H1 (cell line): ENCODE measurements at regions not wholly inside any gene's neighbourhood (a gene's known extent, or its start where the extent isn't known, plus 50 kb on each side); places are given as distances from the start of the nearest gene placed in this dataset.

ENCODE experiments used
- CTCF ChIA-PET: fragments of 300-600 bp; sonication (Branson Sonifier 250); formaldehyde crosslinking; loops from one replicate; lab custom pipeline; 2021; ENCODE audit not compliant: partially characterized antibody; lab: Charles Lee
- POLR2A ChIA-PET: fragments of 300-600 bp; sonication (Branson Sonifier 250); formaldehyde crosslinking; loops from one replicate; lab custom pipeline; 2021; ENCODE audit warnings: inconsistent platforms; ENCODE audit not compliant: partially characterized antibody; lab: Charles Lee
- DNase-seq, 2 experiments: peaks; one replicate each; pipeline versions ENCODE4 v3.0.0 to v3.0.0-alpha.2; 2010 to 2022; ENCODE audit warnings: low spot score in 2 of 2, low read depth in 1 of 2, mixed read lengths in 1 of 2
- FAIRE-seq: peaks from 2 replicates; lab custom pipeline; 2011; peaks lifted over from hg19 to GRCh38; lab: Jason Lieb, UNC
- H2AFZ ChIP-seq: 2 replicates; pipeline ENCODE4 v1.8.1; 2012; ENCODE audit warnings: low read length, inconsistent platforms
- H2AK5ac ChIP-seq: 2 replicates; pipeline ENCODE4 v1.6.1; 2013; ENCODE audit warnings: low read depth, low read length
- H2BK120ac ChIP-seq: replicated peaks from 2 replicates; pipeline ENCODE3; 2013; ENCODE audit warnings: low read depth, low read length, inconsistent platforms
- H2BK12ac ChIP-seq: 2 replicates; pipeline ENCODE4 v1.6.1; 2013; ENCODE audit warnings: low read depth, low read length
- H2BK15ac ChIP-seq: 2 replicates; pipeline ENCODE4 v1.6.1; 2013; ENCODE audit warnings: low read length
- H2BK20ac ChIP-seq: 2 replicates; pipeline ENCODE4 v1.6.1; 2013; ENCODE audit warnings: low read length
- H2BK5ac ChIP-seq: 2 replicates; pipeline ENCODE4 v1.6.1; 2013; ENCODE audit warnings: low read depth, low read length
- H3K14ac ChIP-seq: 2 replicates; pipeline ENCODE4 v1.6.1; 2013; ENCODE audit warnings: inconsistent platforms; ENCODE audit not compliant: insufficient read length
- H3K18ac ChIP-seq: 2 replicates; pipeline ENCODE4 v1.6.1; 2013; ENCODE audit warnings: low read length; ENCODE audit errors: extremely low read depth
- H3K23ac ChIP-seq: 2 replicates; pipeline ENCODE4 v1.6.1; 2013; ENCODE audit warnings: inconsistent platforms; ENCODE audit not compliant: insufficient read length
- H3K23me2 ChIP-seq: 2 replicates; pipeline ENCODE4 v1.6.1; 2013; ENCODE audit warnings: low read depth, low read length
- H3K27ac ChIP-seq: 2 replicates; pipeline ENCODE4 v1.6.1; 2011; ENCODE audit warnings: low read depth, low read length, inconsistent platforms
- H3K27me3 ChIP-seq, 4 experiments: replicated peaks in 1 of 4; 1 replicate in 1 of 4; 2 replicates in 3 of 4; pipeline versions ENCODE4 v1.6.1 to v1.8.1; 2011 to 2013; ENCODE audit warnings: low read length in 3 of 4, mild to moderate bottlenecking in 3 of 4, inconsistent platforms in 2 of 4, mixed read lengths in 2 of 4, moderate library complexity in 1 of 4; ENCODE audit not compliant: control insufficient read depth in 3 of 4, insufficient read depth in 3 of 4; ENCODE audit errors: extremely low read depth in 1 of 4
- H3K36me3 ChIP-seq, 4 experiments: 2 replicates each; pipeline versions ENCODE4 v1.6.1 to v1.8.1; 2011 to 2013; ENCODE audit warnings: mild to moderate bottlenecking in 4 of 4, low read length in 3 of 4, moderate library complexity in 2 of 4, control low read depth in 1 of 4, inconsistent platforms in 1 of 4; ENCODE audit not compliant: insufficient read depth in 4 of 4, control insufficient read depth in 2 of 4
- H3K4ac ChIP-seq: replicated peaks from 2 replicates; pipeline ENCODE3; 2013; ENCODE audit warnings: low read length, low read depth, mixed read lengths, inconsistent platforms; ENCODE audit not compliant: insufficient read length
- H3K4me1 ChIP-seq, 4 experiments: replicated peaks in 1 of 4; 1 replicate in 1 of 4; 2 replicates in 3 of 4; pipeline versions ENCODE4 v1.6.1 to v1.8.1; 2011 to 2013; ENCODE audit warnings: low read length in 3 of 4, inconsistent platforms in 2 of 4, mixed read lengths in 1 of 4; ENCODE audit not compliant: insufficient read depth in 4 of 4, control insufficient read depth in 3 of 4
- H3K4me2 ChIP-seq, 2 experiments: 2 replicates each; pipeline versions ENCODE4 v1.6.1 to v1.8.1; 2011 to 2013; ENCODE audit warnings: low read depth in 2 of 2, low read length in 2 of 2, control low read depth in 1 of 2, inconsistent platforms in 1 of 2, mild to moderate bottlenecking in 1 of 2; ENCODE audit not compliant: insufficient read depth in 1 of 2
- H3K4me3 ChIP-seq, 4 experiments: fragments of 200-600, 300-600 bp in 1 of 4; sonication (generic), shearing (Covaris generic), sonication (Bioruptor Twin) in 1 of 4; 2 replicates each; pipeline versions ENCODE4 v1.5.1 to v1.8.1; 2011 to 2016; ENCODE audit warnings: low read length in 4 of 4, low read depth in 3 of 4, control low read depth in 2 of 4, inconsistent platforms in 2 of 4, mild to moderate bottlenecking in 2 of 4, mixed read lengths in 1 of 4, moderate library complexity in 1 of 4; ENCODE audit not compliant: insufficient read depth in 2 of 4; ENCODE audit errors: extremely low read depth in 1 of 4
- H3K56ac ChIP-seq: replicated peaks from 2 replicates; pipeline ENCODE3; 2013; ENCODE audit warnings: low read depth, mild to moderate bottlenecking, mixed read lengths, low read length, inconsistent platforms; ENCODE audit not compliant: insufficient read length
- H3K79me1 ChIP-seq: 2 replicates; pipeline ENCODE4 v1.6.1; 2013; ENCODE audit warnings: low read depth, low read length, control low read depth
- H3K79me2 ChIP-seq, 2 experiments: 2 replicates each; pipeline versions ENCODE4 v1.6.1 to v1.8.1; 2012 to 2013; ENCODE audit warnings: low read length in 2 of 2, mild to moderate bottlenecking in 2 of 2, inconsistent platforms in 1 of 2; ENCODE audit not compliant: insufficient read depth in 2 of 2, control insufficient read depth in 1 of 2
- H3K9ac ChIP-seq, 4 experiments: replicated peaks in 1 of 4; 1 replicate in 1 of 4; 2 replicates in 3 of 4; pipeline versions ENCODE4 v1.6.1 to v1.8.1; 2011 to 2013; ENCODE audit warnings: low read depth in 3 of 4, low read length in 3 of 4, control low read depth in 2 of 4, mild to moderate bottlenecking in 2 of 4, moderate library complexity in 2 of 4, inconsistent platforms in 1 of 4; ENCODE audit errors: extremely low read depth in 1 of 4
- H3K9me3 ChIP-seq, 2 experiments: 2 replicates each; pipeline versions ENCODE4 v1.6.1 to v1.8.1; 2012 to 2013; ENCODE audit warnings: mild to moderate bottlenecking in 2 of 2, moderate library complexity in 2 of 2, control low read depth in 1 of 2, inconsistent platforms in 1 of 2, low read depth in 1 of 2, low read length in 1 of 2, mixed read lengths in 1 of 2; ENCODE audit not compliant: insufficient read depth in 2 of 2
- H4K20me1 ChIP-seq, 2 experiments: replicated peaks in 1 of 2; 2 replicates each; pipeline versions ENCODE3 to v1.8.1; 2011 to 2013; ENCODE audit warnings: inconsistent platforms in 2 of 2, low read length in 2 of 2, mild to moderate bottlenecking in 1 of 2; ENCODE audit not compliant: insufficient read depth in 2 of 2, control insufficient read depth in 1 of 2
- H4K5ac ChIP-seq: 2 replicates; pipeline ENCODE4 v1.6.1; 2013; ENCODE audit warnings: low read length, low read depth, mixed read lengths, inconsistent platforms; ENCODE audit not compliant: insufficient read length
- H4K8ac ChIP-seq: 2 replicates; pipeline ENCODE4 v1.8.0; 2013; ENCODE audit warnings: mild to moderate bottlenecking, moderate library complexity, low read length, inconsistent platforms; ENCODE audit not compliant: insufficient read depth; ENCODE audit errors: extremely low read depth
- H4K91ac ChIP-seq: replicated peaks from 2 replicates; pipeline ENCODE3; 2013; ENCODE audit warnings: low read length, mixed read lengths, inconsistent platforms; ENCODE audit not compliant: insufficient read length
- BACH1 ChIP-seq: IDR thresholded peaks from 2 replicates; pipeline ENCODE4 v1.6.1; 2012; ENCODE audit warnings: low read length, improper control_type of control experiment
- EP300 ChIP-seq, 2 experiments: IDR thresholded peaks; 1 replicate in 1 of 2; 2 replicates in 1 of 2; pipeline ENCODE4 v1.6.1; 2011 to 2012; ENCODE audit warnings: low read depth in 2 of 2, low read length in 2 of 2, mild to moderate bottlenecking in 2 of 2, borderline replicate concordance in 1 of 2, inconsistent platforms in 1 of 2, moderate library complexity in 1 of 2
- WGBS, 2 experiments: shearing (Covaris generic) in 1 of 2; methylation state at CpG; one replicate each; pipeline versions ENCODE4 v1.1.6 to v1.1.7; 2013 to 2015; ENCODE audit warnings: low lambda C conversion rate in 2 of 2, mixed read lengths in 2 of 2, inconsistent platforms in 1 of 2, low coverage in 1 of 2, missing lambda C conversion rate in 1 of 2; ENCODE audit not compliant: insufficient replicate concordance in 2 of 2, insufficient coverage in 1 of 2, insufficient read length in 1 of 2; ENCODE audit errors: extremely low coverage in 1 of 2, missing lambda C conversion rate in 1 of 2; 5-methylcytosine and 5-hydroxymethylcytosine counted together

DNA sequence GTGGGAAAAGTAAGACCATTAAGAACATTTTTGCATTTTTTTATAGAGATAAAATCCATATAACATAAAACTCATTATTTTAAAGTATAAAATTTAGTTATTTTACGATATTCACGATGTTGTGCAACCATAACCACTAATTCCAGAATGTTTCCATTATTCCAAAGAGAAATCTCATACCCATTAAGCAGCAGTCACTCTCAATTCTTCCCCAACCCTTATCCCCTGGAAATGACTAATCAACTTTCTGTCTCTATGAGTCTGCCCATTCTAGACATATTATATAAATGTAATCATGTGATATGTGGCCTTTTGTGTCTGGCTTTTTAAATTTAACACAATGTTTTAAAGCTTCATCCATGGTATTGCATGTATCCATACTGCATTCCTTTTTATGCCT lies 115.6 kb upstream of the ADAMTSL1 start:
- Histone ChIP-seq H4K91ac (no peak overlapping the region), H3K9ac (no peak overlapping the region), H3K36me3 (no peaks in the 10 kb centered on the region), H2BK120ac (no peak overlapping the region), H3K4me1 (no peaks in the 10 kb centered on the region), H3K79me1 (no peaks in the 10 kb centered on the region), H4K20me1 (no peaks in the 10 kb centered on the region), H2BK15ac (no peak overlapping the region), H2BK5ac (no peak overlapping the region), H3K27me3 (no peaks in the 10 kb centered on the region), H3K4me3 (no peak overlapping the region), H2AFZ (no peak overlapping the region), H3K4me2 (no peak overlapping the region), H4K5ac (no peak overlapping the region), H3K14ac (no peak overlapping the region), H3K18ac (no peak overlapping the region), H3K4ac (no peak overlapping the region), H2AK5ac (no peak overlapping the region), H2BK20ac (no peak overlapping the region), H3K23me2 (no peaks in the 10 kb centered on the region), H2BK12ac (no peak overlapping the region), H3K56ac (no peak overlapping the region), H3K9me3 (no peaks in the 10 kb centered on the region), H3K79me2 (no peaks in the 10 kb centered on the region), H3K27ac (no peak overlapping the region), H4K8ac (no peak overlapping the region), H3K23ac (no peak overlapping the region)
- ChIA-PET POLR2A (no interaction called here), CTCF (interaction anchor here (1.0 to 1.4 kb wide), 2 partner anchors 60 to 104 kb away, joined by 3 to 4 read pairs; no protein-coding TSS in a partner anchor)
- no peak for TF ChIP-seq BACH1
- TF ChIP-seq EP300 (IDR thresholded peaks at IDR 0.05; ENCODE audit: borderline replicate concordance in 1 of 2, low read depth in 2 of 2, low read length in 2 of 2) = no peak
- FAIRE-seq (no peak), DNase-seq (no peak)
- WGBS, 2 experiments = 98% methylated on average over 2 of the region's 2 CpGs; no CpG with 5 or more reads in 1 of the 2 experiments
